HG03460 (cell line): ENCODE measurements at regions not wholly inside any gene's neighbourhood (a gene's known extent, or its start where the extent isn't known, plus 50 kb on each side); places are given as distances from the start of the nearest gene placed in this dataset.

ENCODE experiments used
- ATAC-seq: cut with Tn5 transposase; IDR thresholded peaks from one replicate; pipeline ENCODE4 v1.9.1; 2021; ENCODE audit not compliant: unreplicated experiment

DNA sequence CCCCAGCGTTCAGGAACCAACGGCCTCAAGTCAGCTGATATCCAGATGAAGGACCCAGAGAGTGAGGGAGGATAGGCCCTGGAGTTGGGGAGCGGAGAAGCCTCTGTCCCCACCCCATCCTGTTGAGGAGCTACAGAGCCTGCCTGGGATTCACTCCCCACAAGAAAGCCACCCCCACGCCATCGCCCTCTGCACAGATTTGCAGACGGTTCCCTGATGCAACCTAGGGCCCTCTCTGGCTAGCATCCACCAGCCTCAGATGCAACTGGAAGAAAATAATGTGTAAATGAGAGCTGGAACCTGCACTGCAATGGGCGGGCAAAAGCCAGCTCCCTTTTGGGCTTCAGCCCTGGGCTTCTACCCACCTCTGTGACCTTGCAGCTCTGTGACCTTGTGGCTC lies 185.6 kb downstream of the BCOR start:
- no peak for ATAC-seq

DNA sequence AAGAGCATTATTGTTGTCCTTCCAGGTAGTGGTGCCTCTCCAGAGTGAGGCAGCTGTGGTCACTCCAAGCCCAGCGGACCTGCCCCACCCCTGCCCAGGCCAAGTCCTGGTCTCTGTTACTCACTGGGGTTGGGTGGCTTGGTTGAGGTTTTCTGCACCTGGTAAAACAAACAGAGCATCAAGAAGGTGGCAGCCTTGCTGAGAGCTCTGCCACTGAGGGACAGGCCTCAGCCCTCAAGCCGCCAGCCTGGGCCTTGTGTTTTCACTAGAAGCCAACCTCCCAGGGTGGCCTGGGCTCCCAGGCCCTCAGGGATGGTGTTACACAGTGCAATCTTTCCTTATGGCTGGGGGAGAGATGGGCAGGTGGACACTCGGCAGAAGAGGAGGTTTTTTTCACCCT lies 182.7 kb downstream of the BCOR start:
- ATAC-seq: no peak

DNA sequence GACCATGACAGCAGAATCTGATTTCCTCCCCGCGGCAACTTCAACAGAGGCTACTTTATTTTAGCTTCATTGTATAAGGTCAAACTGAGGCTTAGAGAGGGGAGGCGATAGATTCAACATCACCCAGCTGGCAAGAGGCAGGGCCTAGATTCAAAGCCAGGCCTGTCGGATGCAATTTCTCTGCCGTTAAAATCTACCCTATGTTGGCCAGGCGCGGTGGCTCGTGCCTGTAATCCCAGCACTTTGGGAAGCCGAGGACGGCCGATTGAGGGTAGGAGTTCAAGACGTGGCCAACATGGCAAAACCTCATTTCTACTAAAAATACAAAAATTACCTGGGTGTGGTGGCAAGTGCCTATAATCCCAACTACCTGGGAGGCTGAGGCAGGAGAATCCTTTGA lies 182.2 kb downstream of the BCOR start:
- no peak for ATAC-seq

DNA sequence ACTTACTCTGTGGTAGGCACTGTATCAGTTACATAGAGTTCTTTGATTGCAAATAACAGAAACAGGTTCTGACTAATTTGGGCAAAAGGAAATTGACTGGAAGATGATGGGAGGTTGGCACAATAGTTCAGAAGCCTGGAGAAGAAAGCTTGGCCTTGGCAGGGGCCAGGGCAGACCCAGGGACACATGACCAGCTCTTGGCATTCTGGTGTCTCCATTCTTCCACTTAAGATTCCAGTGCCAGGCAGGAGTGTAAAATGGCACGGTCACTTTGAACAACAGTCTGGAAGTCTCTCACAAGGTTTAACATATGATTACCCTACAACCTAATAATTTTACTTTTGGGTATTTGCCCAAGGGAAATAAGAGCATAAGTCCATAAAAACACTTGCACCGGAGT lies 175.9 kb downstream of the BCOR start:
- no peak for ATAC-seq

DNA sequence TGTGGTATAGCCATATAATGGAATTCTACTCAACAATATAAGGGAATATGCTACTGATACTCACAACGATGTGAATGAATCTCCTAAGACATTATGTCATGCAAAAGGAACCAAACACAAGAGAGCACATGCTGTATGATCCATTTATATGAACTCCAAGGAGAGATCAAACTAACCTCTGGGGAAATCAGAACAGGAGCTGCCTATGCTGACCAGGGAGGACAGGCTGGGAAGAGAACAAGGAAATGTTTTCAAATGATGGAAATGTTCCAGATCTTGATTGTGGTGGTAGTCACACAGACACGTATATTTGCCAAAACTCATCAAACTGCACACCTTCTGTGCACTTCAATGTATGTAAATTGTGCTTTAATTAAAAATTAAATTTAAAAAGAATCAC lies 175.3 kb downstream of the BCOR start:
- no peak for ATAC-seq

DNA sequence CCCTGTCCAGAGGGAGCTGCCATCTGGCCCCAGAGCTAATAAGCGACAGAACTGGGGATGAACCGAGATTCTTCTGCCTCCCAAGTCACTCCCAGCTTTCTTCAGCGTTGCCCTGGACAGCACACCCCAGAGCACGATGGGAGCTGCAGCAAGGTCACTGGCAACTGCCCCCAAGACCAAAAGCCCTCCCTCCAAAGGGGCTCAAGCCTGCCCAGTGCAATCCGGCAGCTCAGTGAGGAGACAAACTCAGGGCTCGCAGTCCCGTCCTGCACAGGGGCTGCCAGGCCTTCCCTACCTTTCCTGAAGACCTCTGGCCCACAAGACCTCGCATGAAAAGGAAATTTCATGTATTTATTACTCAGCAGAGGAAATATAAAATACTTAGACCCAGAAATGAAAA lies 174.8 kb downstream of the BCOR start:
- no peak for ATAC-seq

DNA sequence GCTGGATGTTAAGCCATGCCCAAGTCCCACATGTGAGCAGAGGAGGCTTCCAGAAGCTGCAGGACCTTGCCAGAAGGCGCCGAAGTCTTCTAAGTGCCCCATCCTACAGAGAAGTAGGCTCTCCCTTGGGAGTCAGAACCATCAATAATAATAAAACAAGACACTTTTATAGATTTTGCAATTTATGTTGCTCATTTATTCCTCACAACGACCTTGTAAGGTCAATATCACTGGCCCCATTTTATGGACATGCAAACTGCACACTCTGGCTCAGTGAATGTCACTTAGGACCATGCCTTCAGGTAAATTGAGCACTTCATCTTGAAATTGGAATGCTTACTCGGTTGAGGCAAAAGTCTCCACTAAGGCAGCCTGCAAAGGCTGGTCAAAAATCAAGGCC lies 170.4 kb downstream of the BCOR start:
- no peak for ATAC-seq

DNA sequence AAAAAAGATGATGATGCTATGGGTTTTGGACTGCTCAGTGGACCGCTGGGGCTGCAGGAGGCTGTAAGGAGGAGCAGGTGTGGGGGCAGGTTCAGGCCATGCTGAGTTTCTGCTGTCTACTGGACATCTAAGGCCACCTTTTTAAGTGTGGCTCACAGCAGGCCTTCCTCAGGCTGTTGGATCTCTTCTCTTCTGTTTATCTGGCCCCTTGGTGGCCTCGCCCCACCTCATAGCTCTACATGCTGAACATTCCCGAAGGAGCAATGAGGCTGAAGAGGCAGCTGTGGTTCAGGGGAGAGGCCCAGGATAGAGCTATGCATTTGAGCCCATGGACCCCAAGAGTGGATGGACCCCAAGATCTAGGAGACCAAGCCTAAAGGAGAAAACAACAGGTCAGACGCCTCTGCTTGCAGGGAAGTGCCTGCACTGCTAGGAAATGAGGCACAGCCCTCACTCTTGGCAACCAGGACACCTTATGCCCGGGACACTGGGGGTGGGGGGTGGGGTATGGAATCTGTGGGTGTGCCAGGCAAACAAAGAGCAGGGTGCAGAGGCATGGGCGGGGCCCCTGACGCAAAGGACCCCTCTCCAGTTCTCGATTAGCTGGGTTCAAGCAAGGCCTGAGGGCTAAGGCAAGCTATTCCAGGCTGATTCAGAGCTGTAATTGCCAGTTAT lies 168.9 kb downstream of the BCOR start:
- ATAC-seq: no peak

DNA sequence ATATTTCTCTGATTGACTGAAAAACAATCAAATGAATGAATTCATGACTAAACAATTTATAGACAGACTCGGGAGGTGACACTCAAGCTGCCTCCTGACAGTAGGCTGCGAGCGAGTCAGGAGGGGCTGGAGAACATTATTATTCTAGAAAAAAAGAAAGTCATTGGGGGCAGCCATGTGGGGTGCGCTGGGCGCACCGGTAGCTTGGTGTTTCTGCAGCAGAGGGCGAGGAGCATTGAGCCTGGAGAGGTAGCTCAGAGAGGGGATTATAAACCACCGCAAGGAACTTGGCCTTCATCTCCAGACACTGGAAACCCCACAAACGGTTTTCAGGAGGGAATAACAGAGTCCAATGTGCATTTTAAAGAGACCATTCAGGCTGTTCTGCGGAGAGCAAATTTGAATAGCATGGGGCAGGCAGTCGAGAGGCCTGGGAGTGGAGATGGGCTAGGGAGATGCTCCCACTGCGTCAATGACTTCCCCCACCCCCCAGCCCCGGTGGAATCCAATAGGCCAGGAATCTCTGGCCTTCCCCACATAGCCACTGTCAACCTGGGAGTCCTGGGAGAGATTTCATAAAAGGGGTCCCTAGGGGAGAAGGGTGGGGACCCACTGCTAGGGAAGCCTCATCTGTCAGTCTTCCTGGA lies 168.3 kb downstream of the BCOR start:
- ATAC-seq: no peak

DNA sequence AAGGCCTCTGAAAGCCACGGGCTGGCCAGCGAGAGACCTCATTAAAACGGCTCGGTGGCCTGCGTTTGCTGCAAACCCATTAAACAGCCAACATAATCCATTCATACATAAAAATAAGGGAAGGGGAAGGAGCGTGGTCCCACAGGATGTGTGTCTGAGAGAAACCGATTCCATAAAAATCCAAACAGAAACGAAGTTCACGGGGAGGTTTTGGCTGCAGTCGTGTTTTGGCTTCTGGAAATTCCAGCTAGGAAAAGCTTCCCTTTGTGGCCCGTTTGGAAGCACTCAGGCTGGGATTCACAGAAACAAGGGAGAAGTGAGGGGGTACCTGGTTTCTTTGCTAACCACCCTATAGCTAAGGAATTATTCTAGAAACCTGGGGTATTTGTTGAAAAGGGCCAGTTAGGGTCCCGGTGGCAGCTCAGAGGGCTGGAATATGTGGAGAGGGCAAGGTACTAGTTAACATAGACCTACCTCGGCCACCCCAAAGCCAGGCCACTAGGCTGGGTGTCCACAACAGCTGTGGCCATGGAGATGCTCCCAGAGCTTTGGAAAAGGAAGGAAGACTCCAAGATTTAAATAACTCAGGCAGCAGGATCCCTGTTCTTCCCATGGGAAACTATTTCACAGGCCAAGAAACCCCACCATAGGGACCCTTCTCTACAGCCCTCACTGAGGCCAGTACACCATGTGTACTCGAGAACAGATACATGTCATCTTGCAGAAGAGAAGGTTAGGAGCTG lies 166.8 kb downstream of the BCOR start:
- ATAC-seq: no peak

DNA sequence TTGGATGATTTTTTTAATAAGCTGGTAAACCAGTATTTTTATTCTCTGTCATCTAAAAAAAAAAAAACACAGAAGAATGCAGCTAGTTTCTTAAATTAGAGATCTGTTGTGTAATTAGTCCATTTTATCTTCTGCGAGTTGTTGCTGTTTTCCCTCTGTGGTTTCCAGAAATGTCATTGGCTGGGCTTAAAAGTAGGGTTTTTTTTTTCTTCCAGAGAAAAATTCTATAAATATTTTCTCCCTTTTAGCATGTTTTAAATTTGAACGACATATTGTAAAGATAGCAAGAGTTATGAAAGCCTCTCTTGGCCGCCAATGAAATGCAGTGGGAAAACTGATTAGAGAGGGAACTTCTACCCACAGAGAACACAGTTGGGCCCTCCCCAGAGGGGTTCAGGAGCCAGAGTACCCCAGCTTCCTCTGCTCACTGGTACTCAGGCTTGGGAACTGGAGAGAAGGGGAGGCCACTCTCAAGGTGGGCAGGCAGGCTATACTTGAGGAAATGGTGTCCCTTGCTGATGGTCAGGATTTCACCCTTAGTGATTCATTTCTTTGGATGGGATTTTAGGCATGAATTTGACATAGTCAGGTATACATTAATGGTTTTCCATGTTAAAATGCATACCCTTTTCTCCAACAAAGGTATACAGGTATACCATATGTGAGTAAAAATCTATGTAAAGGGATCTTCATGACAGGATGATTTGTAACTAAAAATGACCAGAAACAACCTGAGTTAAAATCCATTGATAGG lies 166.1 kb downstream of the BCOR start:
- no peak for ATAC-seq

DNA sequence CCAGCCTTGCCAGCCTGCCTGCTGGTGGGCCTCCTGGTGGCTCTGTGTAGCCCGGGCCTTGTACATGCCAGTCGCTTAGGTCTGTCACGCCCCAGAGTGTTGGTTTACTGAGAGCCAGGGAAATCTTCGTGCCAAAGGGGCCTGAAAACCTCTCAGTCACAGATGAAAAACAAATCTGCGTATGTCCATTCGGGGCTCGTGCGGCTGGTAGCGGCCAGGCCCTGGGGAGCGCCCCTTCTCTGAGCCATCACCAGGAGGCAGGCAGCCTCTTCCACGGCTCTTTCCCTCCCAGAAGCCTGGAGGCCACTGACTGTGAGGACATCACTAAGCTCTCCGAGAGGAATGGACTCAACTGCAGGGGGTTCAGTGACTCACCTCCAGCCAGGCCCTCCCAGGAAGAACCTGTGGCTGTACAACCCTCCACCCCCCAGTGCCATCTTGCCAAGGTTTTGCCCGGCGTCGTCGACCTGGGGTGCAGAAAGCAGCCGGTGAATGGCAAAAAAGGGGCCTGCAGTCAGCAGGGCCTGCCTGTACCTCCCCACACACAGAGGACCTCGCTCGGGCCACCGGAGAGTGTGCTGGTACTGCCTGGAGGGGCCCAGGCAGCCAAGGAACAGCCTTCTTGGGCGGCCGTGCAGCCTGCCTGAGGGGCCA lies 162.2 kb downstream of the BCOR start:
- ATAC-seq: no peak

DNA sequence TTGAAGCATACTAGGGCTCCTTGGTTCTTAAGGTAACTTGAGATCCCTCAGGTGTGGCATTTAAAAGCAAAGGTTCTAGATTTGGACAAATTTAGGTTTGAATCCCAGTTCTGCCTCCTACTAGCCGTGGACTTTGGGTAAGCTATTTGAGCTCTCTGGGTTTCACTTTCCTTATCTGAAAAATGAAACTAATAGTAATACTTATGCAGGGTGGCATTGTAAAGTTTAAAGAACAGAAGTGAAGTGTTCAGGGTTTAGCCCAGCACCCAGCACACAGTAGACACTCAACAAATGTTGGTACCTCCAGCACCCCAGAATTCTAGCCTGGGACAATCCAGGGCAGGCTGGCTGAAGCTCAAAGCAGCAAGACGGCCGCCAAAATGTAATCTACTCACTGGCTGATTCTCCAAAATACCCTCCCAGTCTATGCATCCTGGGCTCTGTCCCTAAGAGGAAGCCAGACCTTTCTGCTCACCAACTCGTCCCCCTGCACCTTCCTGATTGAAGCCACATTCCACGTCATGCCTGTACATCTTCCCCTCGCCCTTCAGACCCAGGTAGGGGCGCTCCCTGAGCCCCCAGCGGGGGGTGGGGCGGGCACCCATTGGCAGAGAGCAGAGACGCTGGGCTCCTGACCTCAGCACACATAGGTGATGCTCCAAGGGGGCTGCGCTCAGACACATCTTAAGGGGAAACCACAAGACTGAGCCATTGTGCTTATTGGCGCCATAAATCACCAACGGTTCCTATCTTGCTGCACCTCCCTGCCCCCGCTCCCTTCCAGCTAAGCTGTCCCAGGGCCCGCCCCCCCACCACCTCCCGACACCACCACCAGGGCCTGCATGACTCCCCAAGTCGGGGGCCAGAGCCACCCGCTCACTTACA lies 160.6 kb downstream of the BCOR start:
- ATAC-seq: peak; percentile 79

DNA sequence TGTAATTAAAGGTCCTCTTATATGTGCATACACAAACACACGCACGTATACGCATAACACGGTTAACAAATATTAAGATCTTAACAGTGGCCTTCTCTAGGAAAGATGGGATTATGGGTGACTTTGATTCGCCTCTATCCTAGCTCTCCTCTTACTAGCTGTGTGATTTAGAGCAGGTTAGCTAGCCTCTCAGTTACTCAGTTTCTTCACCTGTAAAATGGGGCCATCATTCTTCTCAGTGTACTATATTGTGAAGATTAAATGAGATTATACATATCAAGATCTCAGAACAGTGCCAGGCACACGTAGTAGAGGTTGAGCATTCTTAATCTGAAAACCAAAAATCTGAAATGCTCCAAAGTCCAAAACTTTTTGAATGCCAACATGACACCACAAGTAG lies 159.3 kb downstream of the BCOR start:
- no peak for ATAC-seq

DNA sequence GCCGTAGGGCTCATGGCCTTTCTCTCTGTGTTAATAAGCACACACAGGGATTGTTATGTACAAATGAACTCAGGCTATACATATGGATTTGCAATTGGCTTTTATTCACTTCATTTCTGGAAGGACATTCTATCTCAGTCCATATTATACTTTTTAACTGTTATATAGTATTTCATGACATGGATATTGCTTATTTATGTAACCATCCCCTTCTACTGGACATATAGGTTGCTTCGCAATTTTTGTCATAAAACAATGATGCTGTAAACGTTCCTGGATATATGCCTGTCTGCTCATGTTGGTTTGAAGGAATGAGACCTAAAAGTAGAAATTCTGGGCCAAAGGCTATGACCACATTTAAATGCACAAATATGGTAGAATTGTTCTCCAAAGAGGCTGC lies 158.1 kb downstream of the BCOR start:
- no peak for ATAC-seq

DNA sequence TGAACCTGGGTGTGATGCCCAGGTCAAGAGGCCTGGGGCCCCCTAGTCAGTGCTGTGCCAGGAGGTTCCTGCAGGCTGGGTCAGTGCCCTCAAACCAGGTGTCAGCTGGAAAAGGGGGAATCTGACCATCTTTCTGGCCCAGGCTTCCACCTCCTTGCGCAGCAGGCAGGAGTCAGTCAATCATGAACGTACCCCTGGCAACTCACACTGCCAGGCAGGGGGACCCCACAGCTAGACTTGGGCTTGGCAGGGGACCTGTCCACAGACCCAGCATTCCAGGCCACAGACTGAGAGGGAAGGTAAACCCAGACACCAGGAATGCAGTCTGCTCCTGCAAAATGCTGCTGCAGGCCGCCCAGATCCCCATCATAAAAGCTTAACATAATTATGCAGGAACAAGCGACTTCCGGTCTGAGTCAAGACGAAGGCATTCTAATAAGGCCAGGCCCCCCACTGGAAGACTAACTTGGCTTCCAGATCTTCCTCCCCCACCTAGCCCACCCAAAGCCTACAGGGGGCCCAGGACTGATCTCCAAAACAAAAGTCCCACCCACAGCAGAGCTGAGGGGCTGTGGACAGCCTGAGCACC lies 156.3 kb downstream of the BCOR start:
- ATAC-seq: no peak

DNA sequence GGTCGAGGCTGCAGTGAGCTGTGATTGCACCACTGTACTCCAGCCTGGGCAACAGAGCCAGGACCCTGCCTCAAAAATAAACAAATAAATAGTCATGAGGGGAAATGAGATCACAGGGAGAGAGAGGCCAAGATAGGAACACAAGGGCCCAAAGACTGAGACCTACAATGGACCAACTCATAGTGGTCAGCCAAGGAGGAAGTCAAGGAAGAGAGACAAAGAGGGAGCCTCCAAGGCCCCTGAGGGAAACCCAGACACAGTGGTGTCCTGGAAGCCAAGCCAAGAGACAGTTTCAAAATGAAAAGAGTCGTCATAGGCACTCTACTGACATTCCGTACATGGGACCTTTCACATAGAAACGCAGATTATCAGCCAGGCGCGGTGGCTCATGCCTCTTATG lies 153.3 kb downstream of the BCOR start:
- ATAC-seq: no peak

DNA sequence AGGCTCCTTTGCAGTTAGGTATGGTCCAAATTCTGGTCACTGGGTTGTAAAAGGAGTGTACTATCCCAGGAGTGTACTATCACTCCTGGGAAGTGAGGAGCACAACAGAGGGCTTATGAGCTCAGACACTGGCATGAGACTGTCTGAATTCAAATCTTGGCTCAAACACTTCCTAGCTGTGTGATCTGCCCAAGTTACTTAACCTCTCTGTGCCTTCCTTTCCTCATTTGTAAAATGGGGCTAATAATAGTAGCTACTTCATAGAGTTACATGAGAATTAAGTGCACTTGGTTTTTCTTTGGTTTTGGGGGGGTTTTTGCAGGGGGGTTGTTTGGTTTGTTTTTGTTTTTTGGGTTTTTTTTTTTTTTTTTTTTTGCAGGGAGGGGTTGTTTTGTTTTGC lies 152.0 kb downstream of the BCOR start:
- ATAC-seq: no peak

DNA sequence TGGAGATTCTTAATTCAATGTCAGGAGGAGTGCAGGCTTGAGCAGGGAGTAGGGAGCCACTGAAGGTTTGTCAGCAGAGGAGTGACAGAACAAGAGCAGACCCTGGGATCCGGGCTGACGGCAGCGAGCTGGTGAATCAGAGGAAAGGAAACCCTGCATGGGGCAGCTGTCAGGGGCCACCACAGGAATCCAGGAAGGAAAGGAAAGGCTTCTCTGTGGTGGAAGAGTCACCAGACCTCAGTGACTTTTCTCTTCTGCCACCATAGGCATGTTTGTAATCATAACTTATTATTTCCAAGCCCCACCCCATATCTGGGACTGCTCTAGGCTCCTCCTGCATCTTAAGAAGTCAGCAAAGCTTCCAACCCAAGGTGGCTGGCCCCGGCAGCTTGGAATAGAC lies 150.9 kb downstream of the BCOR start:
- no peak for ATAC-seq

DNA sequence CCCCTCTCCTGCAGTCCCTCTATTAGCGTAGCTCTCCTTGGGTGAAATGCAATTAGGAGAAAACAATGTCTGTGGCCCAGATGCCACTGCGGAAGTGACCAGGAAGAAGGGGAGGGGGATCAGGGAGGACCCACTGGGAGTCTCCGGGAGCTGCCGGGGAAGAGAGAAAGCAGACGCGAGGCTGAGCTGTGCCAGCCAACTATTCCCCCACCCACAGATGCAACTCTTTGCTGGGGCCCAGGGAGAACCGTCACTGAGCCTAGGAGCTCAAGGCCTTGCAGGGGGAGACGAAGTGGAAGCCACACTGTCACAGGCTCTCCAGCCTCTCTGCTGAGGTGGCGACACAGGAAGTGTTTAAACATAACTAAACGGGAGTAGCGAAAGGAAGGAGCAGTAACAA lies 149.2 kb downstream of the BCOR start:
- ATAC-seq: no peak
